ENCODE measurements at regions not wholly inside any gene's neighbourhood (a gene's known extent, or its start where the extent isn't known, plus 50 kb on each side); places are given as distances from the start of the nearest gene placed in this dataset.

DNA sequence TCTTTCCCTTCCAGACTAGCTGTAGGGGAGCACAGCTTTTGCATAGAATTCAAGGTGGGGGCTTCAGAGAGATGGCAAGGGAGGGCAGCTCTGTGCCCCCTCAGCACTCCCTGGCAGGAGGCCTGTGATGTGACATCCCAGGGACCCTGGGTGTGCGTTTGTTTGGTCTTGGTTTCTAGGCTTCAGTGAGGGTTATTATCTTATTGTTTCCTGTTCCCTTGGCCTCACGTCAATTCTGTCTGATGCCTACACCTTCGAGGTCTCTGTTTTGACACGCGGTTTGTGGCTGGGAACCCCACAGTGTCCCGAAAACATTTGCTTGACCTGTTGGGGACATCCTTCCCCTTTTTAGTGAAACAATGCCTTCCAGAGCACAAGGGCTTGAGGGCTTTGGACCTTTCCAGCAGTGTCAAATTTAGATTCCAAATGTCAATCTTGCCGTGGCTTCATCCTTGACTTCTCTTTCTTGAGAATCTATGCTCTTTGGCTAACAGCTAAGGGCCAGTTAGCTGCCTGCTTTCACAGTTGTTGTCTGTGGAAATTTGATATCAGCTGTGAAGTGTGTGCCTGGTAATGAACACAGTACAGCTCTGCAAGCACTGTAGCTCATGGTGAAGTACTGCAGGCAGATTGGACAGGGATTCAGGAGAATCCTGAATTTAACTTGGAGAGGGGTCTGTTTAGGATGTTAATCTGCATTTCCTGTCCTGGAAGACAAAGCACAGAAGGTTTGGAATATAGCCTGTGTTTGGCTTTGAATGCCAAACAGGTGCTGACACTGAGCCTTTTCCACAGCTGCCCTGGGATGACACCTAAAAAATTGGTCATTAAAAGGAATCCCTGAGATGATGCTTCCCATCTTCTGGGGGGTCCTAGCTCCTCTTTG, 108.2 kb upstream of the CXCR4 start:
- Histone ChIP-seq H3K4me2 (ENCODE audit: low read length) (peak overlapping the region; percentile 31), H4K20me1 (ENCODE audit: insufficient read depth, low read length) (no peaks in the 10 kb centered on the region), H3K27ac (ENCODE audit: low read depth, low read length, poor library complexity, severe bottlenecking) (no peak overlapping the region), H3K4me1 (ENCODE audit: insufficient read depth, low read length, poor library complexity, severe bottlenecking) (peaks cover 36% of the 10 kb centered on the region), H3K36me3 (ENCODE audit: insufficient read depth, low read length) (no peaks in the 10 kb centered on the region; the same call in 1 of the 2 replicates), H2AFZ (ENCODE audit: low read length) (peak overlapping the region; percentile 44; the same call in 1 of the 2 replicates), H3K9me3 (ENCODE audit: low read length) (no peaks in the 10 kb centered on the region), H3K9me2 (ENCODE audit: insufficient read depth, low read length) (no peaks in the 10 kb centered on the region), H3K4me3 (ENCODE audit: low read depth, low read length, poor library complexity, severe bottlenecking) (no peak overlapping the region), H3K79me2 (ENCODE audit: insufficient read depth, low read depth, low read length) (no peaks in the 10 kb centered on the region)
- DNase-seq (ENCODE audit: low spot score), result no peak
- ChIA-PET CTCF (ENCODE audit: unreplicated experiment) (interaction anchor here (0.7 to 2.8 kb wide), 5 partner anchors 11 to 155 kb away, joined by 3 to 15 read pairs (median 3); no protein-coding TSS in a partner anchor), POLR2A (interaction anchor here (0.6 to 5.2 kb wide), 8 partner anchors 10 to 108 kb away, joined by 3 to 29 read pairs (median 5); no protein-coding TSS in a partner anchor)
- BruUV-seq (replicated peaks), result no TSS peak
- intact Hi-C loops (cut with micrococcal nuclease; ENCODE audit: unreplicated experiment), result no loop called here
- TF ChIP-seq, protein P1, sequence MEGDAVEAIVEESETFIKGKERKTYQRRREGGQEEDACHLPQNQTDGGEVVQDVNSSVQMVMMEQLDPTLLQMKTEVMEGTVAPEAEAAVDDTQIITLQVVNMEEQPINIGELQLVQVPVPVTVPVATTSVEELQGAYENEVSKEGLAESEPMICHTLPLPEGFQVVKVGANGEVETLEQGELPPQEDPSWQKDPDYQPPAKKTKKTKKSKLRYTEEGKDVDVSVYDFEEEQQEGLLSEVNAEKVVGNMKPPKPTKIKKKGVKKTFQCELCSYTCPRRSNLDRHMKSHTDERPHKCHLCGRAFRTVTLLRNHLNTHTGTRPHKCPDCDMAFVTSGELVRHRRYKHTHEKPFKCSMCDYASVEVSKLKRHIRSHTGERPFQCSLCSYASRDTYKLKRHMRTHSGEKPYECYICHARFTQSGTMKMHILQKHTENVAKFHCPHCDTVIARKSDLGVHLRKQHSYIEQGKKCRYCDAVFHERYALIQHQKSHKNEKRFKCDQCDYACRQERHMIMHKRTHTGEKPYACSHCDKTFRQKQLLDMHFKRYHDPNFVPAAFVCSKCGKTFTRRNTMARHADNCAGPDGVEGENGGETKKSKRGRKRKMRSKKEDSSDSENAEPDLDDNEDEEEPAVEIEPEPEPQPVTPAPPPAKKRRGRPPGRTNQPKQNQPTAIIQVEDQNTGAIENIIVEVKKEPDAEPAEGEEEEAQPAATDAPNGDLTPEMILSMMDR (conservative IDR thresholded peaks at IDR 0.05; ENCODE audit: low read length), result no peak
- no peak for TF ChIP-seq EZH2phosphoT487 (IDR thresholded peaks at IDR 0.05; ENCODE audit: borderline replicate concordance, low read depth, low read length)

DNA sequence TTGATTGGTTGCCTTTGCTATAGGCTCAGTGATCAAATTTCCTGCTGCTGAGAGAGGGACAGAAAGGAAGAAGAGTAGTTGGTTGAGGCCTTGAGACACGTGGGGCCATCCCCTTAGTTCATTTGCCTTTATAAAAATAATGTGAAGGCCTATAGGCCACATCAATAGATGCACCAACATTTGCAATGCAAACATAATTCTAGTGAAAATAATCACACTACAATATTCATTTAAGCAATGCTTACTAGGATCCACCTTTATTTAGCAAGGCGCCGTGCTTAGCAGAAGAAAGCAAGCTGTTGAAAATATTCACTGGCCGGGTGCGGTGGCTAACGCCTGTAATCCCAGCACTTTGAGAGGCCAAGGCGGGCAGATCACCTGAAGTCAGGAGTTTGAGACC, 105.3 kb upstream of the CXCR4 start:
- Histone ChIP-seq H3K27ac (ENCODE audit: low read depth, low read length, poor library complexity, severe bottlenecking) (no peak overlapping the region), H3K4me3 (ENCODE audit: low read depth, low read length, poor library complexity, severe bottlenecking) (no peak overlapping the region), H3K4me2 (ENCODE audit: low read length) (no peak overlapping the region), H3K36me3 (ENCODE audit: insufficient read depth, low read length) (no peaks in the 10 kb centered on the region), H3K79me2 (ENCODE audit: insufficient read depth, low read depth, low read length) (no peaks in the 10 kb centered on the region), H4K20me1 (ENCODE audit: insufficient read depth, low read length) (no peaks in the 10 kb centered on the region), H3K4me1 (ENCODE audit: insufficient read depth, low read length, poor library complexity, severe bottlenecking) (peaks cover 49% of the 10 kb centered on the region), H3K9me3 (ENCODE audit: low read length) (no peaks in the 10 kb centered on the region), H3K9me2 (ENCODE audit: insufficient read depth, low read length) (no peaks in the 10 kb centered on the region), H2AFZ (ENCODE audit: low read length) (no peak overlapping the region)
- no peak for DNase-seq (ENCODE audit: low spot score)
- intact Hi-C loops (cut with micrococcal nuclease; ENCODE audit: unreplicated experiment), result no loop called here
- no TSS peak for BruUV-seq (replicated peaks)
- ChIA-PET CTCF (ENCODE audit: unreplicated experiment) (no interaction called here), POLR2A (interaction anchor here (1.8 to 5.2 kb wide), 4 partner anchors 10 to 15 kb away, joined by 8 to 29 read pairs (median 22); no protein-coding TSS in a partner anchor)
- TF ChIP-seq EZH2phosphoT487 (IDR thresholded peaks at IDR 0.05; ENCODE audit: borderline replicate concordance, low read depth, low read length), result no peak
- TF ChIP-seq, protein P1 (conservative IDR thresholded peaks at IDR 0.05; ENCODE audit: low read length), result no peak

DNA sequence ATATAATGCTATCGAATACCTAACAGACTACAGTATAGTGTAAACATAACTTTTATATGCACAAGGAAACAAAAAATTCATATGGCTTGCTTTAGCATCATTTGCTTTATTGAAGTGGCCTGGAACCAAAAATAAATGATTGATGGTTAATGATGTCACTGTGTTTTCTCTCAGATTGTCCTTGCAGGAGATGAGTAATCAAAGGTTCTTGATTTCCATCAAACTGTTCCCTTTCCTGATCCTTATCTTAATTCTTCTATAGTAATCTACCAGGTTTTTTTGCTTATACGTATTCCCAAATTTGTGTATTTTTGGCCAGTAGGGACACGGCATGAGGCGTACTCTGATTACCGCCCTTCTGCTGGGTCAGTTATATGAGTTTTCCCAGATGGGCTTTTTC, 104.9 kb upstream of the CXCR4 start:
- no peak overlapping the region for H2AFZ ChIP-seq (ENCODE audit: low read length)
- DNase-seq (ENCODE audit: low spot score), result no peak
- no peak overlapping the region for H3K4me2 ChIP-seq (ENCODE audit: low read length)
- no peak overlapping the region for H3K27ac ChIP-seq (ENCODE audit: low read depth, low read length, poor library complexity, severe bottlenecking)
- H3K36me3 ChIP-seq (ENCODE audit: insufficient read depth, low read length), result no peaks in the 10 kb centered on the region
- intact Hi-C loops (cut with micrococcal nuclease; ENCODE audit: unreplicated experiment), result no loop called here
- H3K9me2 ChIP-seq (ENCODE audit: insufficient read depth, low read length), result no peaks in the 10 kb centered on the region
- no TSS peak for BruUV-seq (replicated peaks)
- peaks cover 49% of the 10 kb centered on the region for H3K4me1 ChIP-seq (ENCODE audit: insufficient read depth, low read length, poor library complexity, severe bottlenecking)
- H3K9me3 ChIP-seq (ENCODE audit: low read length), result no peaks in the 10 kb centered on the region
- ChIA-PET CTCF (ENCODE audit: unreplicated experiment) (no interaction called here), POLR2A (interaction anchor here (1.2 to 5.2 kb wide), 6 partner anchors 10 to 93 kb away, joined by 3 to 29 read pairs (median 6); no protein-coding TSS in a partner anchor)
- H3K79me2 ChIP-seq (ENCODE audit: insufficient read depth, low read depth, low read length), result no peaks in the 10 kb centered on the region
- no peak overlapping the region for H3K4me3 ChIP-seq (ENCODE audit: low read depth, low read length, poor library complexity, severe bottlenecking)
- TF ChIP-seq, protein P1 (conservative IDR thresholded peaks at IDR 0.05; ENCODE audit: low read length), result no peak
- no peak for TF ChIP-seq EZH2phosphoT487 (IDR thresholded peaks at IDR 0.05; ENCODE audit: borderline replicate concordance, low read depth, low read length)
- no peaks in the 10 kb centered on the region for H4K20me1 ChIP-seq (ENCODE audit: insufficient read depth, low read length)
